Neural cell (in vitro differentiated cells): ENCODE measurements at regions not wholly inside any gene's neighbourhood (a gene's known extent, or its start where the extent isn't known, plus 50 kb on each side); places are given as distances from the start of the nearest gene placed in this dataset.

Experiments used
- H2AFZ ChIP-seq: fragments of 200-600, 300-800 bp; sonication (generic), shearing (Covaris generic); 2 replicates; pipeline ENCODE4 v1.6.0; 2014; ENCODE audit warnings: low read depth, mild to moderate bottlenecking, antibody characterized with exemption, low read length, moderate library complexity
- H3F3A ChIP-seq: fragments of 200-600 bp; shearing (Covaris generic); 2 replicates; pipeline ENCODE4 v1.6.1; 2016; ENCODE audit warnings: mild to moderate bottlenecking, moderate library complexity, mixed read lengths, antibody characterized with exemption, low read length; ENCODE audit not compliant: insufficient read depth, poor library complexity, severe bottlenecking
- H3K27ac ChIP-seq: fragments of 200-600, 300-800 bp; sonication (generic), shearing (Covaris generic); 2 replicates; pipeline ENCODE4 v1.5.1; 2014; ENCODE audit warnings: mild to moderate bottlenecking, low read length, moderate library complexity
- H3K27me3 ChIP-seq: fragments of 300-800, 200-600 bp; sonication (generic), shearing (Covaris generic); 2 replicates; pipeline ENCODE4 v1.6.0; 2014; ENCODE audit warnings: mild to moderate bottlenecking, low read depth, low read length, moderate library complexity; ENCODE audit not compliant: insufficient read depth
- H3K36me3 ChIP-seq: fragments of 300-800, 200-600 bp; sonication (generic), shearing (Covaris generic); 2 replicates; pipeline ENCODE4 v1.5.1; 2014; ENCODE audit warnings: mild to moderate bottlenecking, antibody characterized with exemption, low read length, moderate library complexity; ENCODE audit not compliant: insufficient read depth
- H3K4me2 ChIP-seq: fragments of 300-800, 200-600 bp; sonication (generic), shearing (Covaris generic); 2 replicates; pipeline ENCODE4 v1.6.0; 2014; ENCODE audit warnings: mild to moderate bottlenecking, low read length
- H3K4me3 ChIP-seq: fragments of 300-800, 200-600 bp; sonication (generic), shearing (Covaris generic); 2 replicates; pipeline ENCODE4 v1.5.1; 2014; ENCODE audit warnings: mild to moderate bottlenecking, low read length, moderate library complexity
- H3K79me2 ChIP-seq: fragments of 200-600 bp; shearing (Covaris generic); replicated peaks from 2 replicates; pipeline ENCODE4 v1.6.0; 2014; ENCODE audit warnings: mild to moderate bottlenecking, low read length, moderate library complexity; ENCODE audit not compliant: insufficient read depth
- H3K9ac ChIP-seq: fragments of 300-800, 200-600 bp; sonication (generic), shearing (Covaris generic); 2 replicates; pipeline ENCODE4 v1.6.1; 2016; ENCODE audit warnings: mild to moderate bottlenecking, low read length, mixed read lengths
- H3K9me2 ChIP-seq: fragments of 200-600 bp; shearing (Covaris generic); 2 replicates; pipeline ENCODE4 v1.6.1; 2016; ENCODE audit warnings: mild to moderate bottlenecking, low read length, mixed read lengths; ENCODE audit not compliant: insufficient read depth
- H3K9me3 ChIP-seq: fragments of 200-600, 300-800 bp; sonication (generic), shearing (Covaris generic); 2 replicates; pipeline ENCODE4 v1.6.1; 2016; ENCODE audit warnings: mild to moderate bottlenecking, mixed run types, low read length, moderate library complexity, mixed read lengths
- H4K20me1 ChIP-seq: fragments of 200-600 bp; shearing (Covaris generic); 2 replicates; pipeline ENCODE4 v1.6.1; 2016; ENCODE audit warnings: mild to moderate bottlenecking, mixed run types; ENCODE audit not compliant: insufficient read depth
- EP300 ChIP-seq: fragments of 450-650 bp; conservative IDR thresholded peaks from 2 replicates; pipeline ENCODE4 v1.6.1; 2014; ENCODE audit warnings: antibody characterized with exemption, mild to moderate bottlenecking, moderate library complexity; ENCODE audit not compliant: poor library complexity, severe bottlenecking
- EZH2 ChIP-seq: fragments of 200-600, 300-800 bp; shearing (Covaris generic), sonication (generic); IDR thresholded peaks from 2 replicates; pipeline ENCODE4 v1.6.1; 2014; ENCODE audit warnings: antibody characterized with exemption, low read length, borderline replicate concordance, mild to moderate bottlenecking; ENCODE audit not compliant: insufficient read depth, poor library complexity, severe bottlenecking
- MXI1 ChIP-seq: fragments of 450-650 bp; conservative IDR thresholded peaks from 2 replicates; pipeline ENCODE4 v1.6.1; 2014; ENCODE audit warnings: antibody characterized with exemption, mild to moderate bottlenecking; ENCODE audit not compliant: poor library complexity, severe bottlenecking
- POLR2AphosphoS5 ChIP-seq: IDR thresholded peaks from 2 replicates; pipeline ENCODE4 v1.6.1; 2012
- RAD21 ChIP-seq: fragments of 450-650 bp; conservative IDR thresholded peaks from 2 replicates; pipeline ENCODE4 v1.6.1; 2014; ENCODE audit warnings: antibody characterized with exemption, mild to moderate bottlenecking, moderate library complexity
- SMC3 ChIP-seq: fragments of 450-650 bp; conservative IDR thresholded peaks from 2 replicates; pipeline ENCODE4 v1.6.1; 2014; ENCODE audit warnings: antibody characterized with exemption, mild to moderate bottlenecking, moderate library complexity; ENCODE audit not compliant: poor library complexity
- TAF1 ChIP-seq: IDR thresholded peaks from 2 replicates; pipeline ENCODE4 v1.6.1; 2012; ENCODE audit warnings: low read depth
- TF ChIP-seq, protein P1 (sequence below): IDR thresholded peaks from 2 replicates; pipeline ENCODE4 v1.6.1; 2012; ENCODE audit warnings: borderline replicate concordance
- TF ChIP-seq, protein P2 (sequence below): fragments of 450-650 bp; IDR thresholded peaks from 2 replicates; pipeline ENCODE4 v1.5.1; 2014; ENCODE audit warnings: antibody characterized with exemption, mild to moderate bottlenecking, moderate library complexity; ENCODE audit not compliant: poor library complexity, severe bottlenecking

DNA sequence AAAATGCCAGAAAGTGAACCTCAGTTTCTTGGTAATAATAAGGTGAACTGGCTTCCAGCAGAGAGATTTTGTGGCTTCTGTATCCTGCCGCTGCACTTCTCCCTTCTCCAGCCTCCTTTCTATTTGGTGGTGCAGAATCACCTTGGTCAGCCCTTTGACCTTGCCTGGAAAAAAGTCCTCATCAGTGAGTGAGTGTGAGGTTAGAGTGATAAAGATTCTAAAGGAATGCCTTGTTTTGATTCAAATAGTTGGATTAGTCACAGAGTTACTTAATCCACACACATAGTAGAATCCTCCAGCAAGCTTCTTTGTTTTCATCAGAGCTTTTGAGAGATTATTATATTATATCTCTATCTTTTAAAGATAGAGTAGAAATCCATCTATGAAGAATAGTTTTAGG, 140.9 kb downstream of the KCNRG start:
- Histone ChIP-seq H3K9ac (no peak overlapping the region), H3K4me2 (no peak overlapping the region), H4K20me1 (no peaks in the 10 kb centered on the region), H3K9me3 (no peaks in the 10 kb centered on the region), H3K9me2 (no peaks in the 10 kb centered on the region), H3K27ac (no peak overlapping the region), H3K27me3 (no peaks in the 10 kb centered on the region), H2AFZ (no peak overlapping the region), H3K4me3 (no peak overlapping the region), H3K36me3 (no peaks in the 10 kb centered on the region), H3F3A (no peaks in the 10 kb centered on the region), H3K79me2 (no peaks in the 10 kb centered on the region)
- TF ChIP-seq MXI1 (no peak), TAF1 (no peak), POLR2AphosphoS5 (no peak), SMC3 (no peak), RAD21 (no peak), EZH2 (no peak), EP300 (no peak)
- TF ChIP-seq, protein P1, sequence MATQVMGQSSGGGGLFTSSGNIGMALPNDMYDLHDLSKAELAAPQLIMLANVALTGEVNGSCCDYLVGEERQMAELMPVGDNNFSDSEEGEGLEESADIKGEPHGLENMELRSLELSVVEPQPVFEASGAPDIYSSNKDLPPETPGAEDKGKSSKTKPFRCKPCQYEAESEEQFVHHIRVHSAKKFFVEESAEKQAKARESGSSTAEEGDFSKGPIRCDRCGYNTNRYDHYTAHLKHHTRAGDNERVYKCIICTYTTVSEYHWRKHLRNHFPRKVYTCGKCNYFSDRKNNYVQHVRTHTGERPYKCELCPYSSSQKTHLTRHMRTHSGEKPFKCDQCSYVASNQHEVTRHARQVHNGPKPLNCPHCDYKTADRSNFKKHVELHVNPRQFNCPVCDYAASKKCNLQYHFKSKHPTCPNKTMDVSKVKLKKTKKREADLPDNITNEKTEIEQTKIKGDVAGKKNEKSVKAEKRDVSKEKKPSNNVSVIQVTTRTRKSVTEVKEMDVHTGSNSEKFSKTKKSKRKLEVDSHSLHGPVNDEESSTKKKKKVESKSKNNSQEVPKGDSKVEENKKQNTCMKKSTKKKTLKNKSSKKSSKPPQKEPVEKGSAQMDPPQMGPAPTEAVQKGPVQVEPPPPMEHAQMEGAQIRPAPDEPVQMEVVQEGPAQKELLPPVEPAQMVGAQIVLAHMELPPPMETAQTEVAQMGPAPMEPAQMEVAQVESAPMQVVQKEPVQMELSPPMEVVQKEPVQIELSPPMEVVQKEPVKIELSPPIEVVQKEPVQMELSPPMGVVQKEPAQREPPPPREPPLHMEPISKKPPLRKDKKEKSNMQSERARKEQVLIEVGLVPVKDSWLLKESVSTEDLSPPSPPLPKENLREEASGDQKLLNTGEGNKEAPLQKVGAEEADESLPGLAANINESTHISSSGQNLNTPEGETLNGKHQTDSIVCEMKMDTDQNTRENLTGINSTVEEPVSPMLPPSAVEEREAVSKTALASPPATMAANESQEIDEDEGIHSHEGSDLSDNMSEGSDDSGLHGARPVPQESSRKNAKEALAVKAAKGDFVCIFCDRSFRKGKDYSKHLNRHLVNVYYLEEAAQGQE: no peak
- TF ChIP-seq, protein P2, sequence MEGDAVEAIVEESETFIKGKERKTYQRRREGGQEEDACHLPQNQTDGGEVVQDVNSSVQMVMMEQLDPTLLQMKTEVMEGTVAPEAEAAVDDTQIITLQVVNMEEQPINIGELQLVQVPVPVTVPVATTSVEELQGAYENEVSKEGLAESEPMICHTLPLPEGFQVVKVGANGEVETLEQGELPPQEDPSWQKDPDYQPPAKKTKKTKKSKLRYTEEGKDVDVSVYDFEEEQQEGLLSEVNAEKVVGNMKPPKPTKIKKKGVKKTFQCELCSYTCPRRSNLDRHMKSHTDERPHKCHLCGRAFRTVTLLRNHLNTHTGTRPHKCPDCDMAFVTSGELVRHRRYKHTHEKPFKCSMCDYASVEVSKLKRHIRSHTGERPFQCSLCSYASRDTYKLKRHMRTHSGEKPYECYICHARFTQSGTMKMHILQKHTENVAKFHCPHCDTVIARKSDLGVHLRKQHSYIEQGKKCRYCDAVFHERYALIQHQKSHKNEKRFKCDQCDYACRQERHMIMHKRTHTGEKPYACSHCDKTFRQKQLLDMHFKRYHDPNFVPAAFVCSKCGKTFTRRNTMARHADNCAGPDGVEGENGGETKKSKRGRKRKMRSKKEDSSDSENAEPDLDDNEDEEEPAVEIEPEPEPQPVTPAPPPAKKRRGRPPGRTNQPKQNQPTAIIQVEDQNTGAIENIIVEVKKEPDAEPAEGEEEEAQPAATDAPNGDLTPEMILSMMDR: no peak

DNA sequence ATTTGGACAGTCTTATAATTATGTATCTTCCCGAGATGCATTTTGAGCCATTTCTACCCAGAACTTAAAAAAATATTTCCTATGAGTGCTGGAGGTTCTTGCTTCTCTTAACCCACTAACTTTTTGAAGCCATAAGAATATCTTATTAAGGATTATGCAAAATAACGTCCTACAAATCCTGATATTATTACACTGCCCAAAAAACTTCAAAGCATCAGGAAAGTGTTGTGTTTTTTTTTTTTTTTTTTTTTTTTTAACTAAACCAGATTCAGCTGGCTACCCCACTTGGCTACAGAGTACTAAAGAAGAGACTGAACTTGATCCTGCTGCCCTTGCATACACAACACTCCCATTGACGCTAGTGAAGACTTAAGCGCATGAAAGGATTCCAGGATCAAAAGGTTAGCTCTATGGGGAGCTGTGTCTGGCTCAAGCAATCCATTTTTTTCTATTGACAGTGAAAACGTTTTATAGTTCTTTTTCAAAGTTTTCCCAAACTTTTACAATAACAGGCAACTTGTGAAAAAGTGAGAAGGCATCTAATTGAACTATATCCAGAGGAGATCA, 141.4 kb downstream of the KCNRG start:
- H3K79me2 ChIP-seq: no peaks in the 10 kb centered on the region
- no peaks in the 10 kb centered on the region for H4K20me1 ChIP-seq
- no peaks in the 10 kb centered on the region for H3K36me3 ChIP-seq
- H3K9me2 ChIP-seq: no peaks in the 10 kb centered on the region
- no peaks in the 10 kb centered on the region for H3K9me3 ChIP-seq
- no peaks in the 10 kb centered on the region for H3K27me3 ChIP-seq
- no peak overlapping the region for H3K9ac ChIP-seq
- no peak for TF ChIP-seq EZH2
- TF ChIP-seq, protein P1: no peak
- H3K4me2 ChIP-seq: no peak overlapping the region
- H3F3A ChIP-seq: no peaks in the 10 kb centered on the region
- no peak overlapping the region for H3K27ac ChIP-seq
- no peak overlapping the region for H2AFZ ChIP-seq
- H3K4me3 ChIP-seq: no peak overlapping the region
